SU-DHL-6 (cell line): ENCODE measurements at regions not wholly inside any gene's neighbourhood (a gene's known extent, or its start where the extent isn't known, plus 50 kb on each side); places are given as distances from the start of the nearest gene placed in this dataset.

ENCODE experiments used
- H2AFZ ChIP-seq: fragments of 200-600 bp; sonication (generic); 2 replicates; pipeline ENCODE4 v1.6.1; 2014; ENCODE audit warnings: low read depth, mild to moderate bottlenecking, moderate library complexity, mixed read lengths, antibody characterized with exemption, low read length; ENCODE audit not compliant: severe bottlenecking
- H3F3A ChIP-seq: fragments of 200-600 bp; shearing (Covaris generic); 2 replicates; pipeline ENCODE4 v1.6.0; 2016; ENCODE audit warnings: antibody characterized with exemption, mild to moderate bottlenecking; ENCODE audit not compliant: insufficient read depth
- H3K27ac ChIP-seq: fragments of 200-600 bp; sonication (generic); 2 replicates; pipeline ENCODE4 v1.5.1; 2016; ENCODE audit warnings: low read depth, mild to moderate bottlenecking, low read length, moderate library complexity, mixed read lengths
- H3K27me3 ChIP-seq: fragments of 200-600 bp; sonication (generic), shearing (Covaris generic); 2 replicates; pipeline ENCODE4 v1.6.0; 2014; ENCODE audit warnings: mild to moderate bottlenecking, low read length
- H3K36me3 ChIP-seq: fragments of 200-600 bp; sonication (generic); 2 replicates; pipeline ENCODE4 v1.6.1; 2014; ENCODE audit warnings: mild to moderate bottlenecking, low read length, mixed read lengths
- H3K4me2 ChIP-seq: fragments of 300-600, 200-600 bp; shearing (Covaris generic), sonication (generic); 2 replicates; pipeline ENCODE4 v1.6.0; 2014; ENCODE audit warnings: low read length, low read depth, mild to moderate bottlenecking; ENCODE audit not compliant: poor library complexity, severe bottlenecking
- H3K4me3 ChIP-seq: fragments of 200-600 bp; sonication (generic); 2 replicates; pipeline ENCODE4 v1.5.1; 2014; ENCODE audit warnings: antibody characterized with exemption, low read length, mild to moderate bottlenecking, mixed read lengths; ENCODE audit not compliant: insufficient read depth, poor library complexity, severe bottlenecking
- H3K79me2 ChIP-seq: fragments of 200-600 bp; sonication (generic); 2 replicates; pipeline ENCODE4 v1.6.1; 2014; ENCODE audit warnings: mild to moderate bottlenecking, low read length, moderate library complexity; ENCODE audit not compliant: insufficient read depth
- H3K9ac ChIP-seq: fragments of 200-600 bp; sonication (generic); 2 replicates; pipeline ENCODE4 v1.7.0; 2014; ENCODE audit warnings: mild to moderate bottlenecking, low read length
- H3K9me2 ChIP-seq: fragments of 200-600 bp; sonication (generic); replicated peaks from 2 replicates; pipeline ENCODE4 v1.6.1; 2014; ENCODE audit warnings: low read length; ENCODE audit not compliant: insufficient read depth
- H3K9me3 ChIP-seq: fragments of 200-600 bp; sonication (generic); 2 replicates; pipeline ENCODE4 v1.6.1; 2014; ENCODE audit warnings: low read length, mixed read lengths; ENCODE audit not compliant: insufficient read depth
- H4K20me1 ChIP-seq: fragments of 200-600 bp; sonication (generic); 2 replicates; pipeline ENCODE4 v1.6.1; 2014; ENCODE audit warnings: low read depth, mild to moderate bottlenecking, antibody characterized with exemption, low read length, moderate library complexity, mixed read lengths
- CTCF ChIP-seq: fragments of 200-600 bp; sonication (generic); IDR thresholded peaks from one replicate; pipeline ENCODE4 v1.5.1; 2017; ENCODE audit warnings: antibody characterized with exemption, mild to moderate bottlenecking, low read length, moderate library complexity; ENCODE audit not compliant: insufficient read depth, poor library complexity, severe bottlenecking
- EZH2phosphoT487 ChIP-seq: fragments of 200-600 bp; sonication (generic), shearing (Covaris generic); conservative IDR thresholded peaks from 2 replicates; pipeline ENCODE4 v1.6.1; 2018; ENCODE audit warnings: mild to moderate bottlenecking, antibody characterized with exemption, low read length, moderate library complexity, mixed read lengths

- TF ChIP-seq EZH2phosphoT487 = no peak
- TF ChIP-seq CTCF = no peak
Observed at GRCh38 chr2:236661762-236662110, 92.1 kb downstream of the ACKR3 start.

GRCh38 chr2:236662231-236663185, 92.9 kb downstream of the ACKR3 start:
- H3K36me3 ChIP-seq = no peaks in the 10 kb centered on the region
- TF ChIP-seq EZH2phosphoT487 (no peak), CTCF (no peak)
- no peak overlapping the region for H3K4me3 ChIP-seq
- H3K9me2 ChIP-seq = no peaks in the 10 kb centered on the region
- H3F3A ChIP-seq = no peaks in the 10 kb centered on the region
- no peak overlapping the region for H3K27ac ChIP-seq
- H3K9me3 ChIP-seq = no peaks in the 10 kb centered on the region
- no peaks in the 10 kb centered on the region for H3K27me3 ChIP-seq
- H4K20me1 ChIP-seq = no peaks in the 10 kb centered on the region
- no peak overlapping the region for H3K4me2 ChIP-seq
- H2AFZ ChIP-seq = no peak overlapping the region
- no peaks in the 10 kb centered on the region for H3K79me2 ChIP-seq
- H3K9ac ChIP-seq = no peak overlapping the region

More at GRCh38 chr2:236661762-236662110, 92.1 kb downstream of the ACKR3 start:
- Histone ChIP-seq H3K4me3 (no peak overlapping the region), H3K9me2 (no peaks in the 10 kb centered on the region), H3F3A (no peaks in the 10 kb centered on the region), H2AFZ (no peak overlapping the region), H3K79me2 (no peaks in the 10 kb centered on the region), H3K27ac (no peak overlapping the region), H3K4me2 (no peak overlapping the region), H3K36me3 (no peaks in the 10 kb centered on the region), H4K20me1 (no peaks in the 10 kb centered on the region), H3K9ac (no peak overlapping the region), H3K9me3 (no peaks in the 10 kb centered on the region), H3K27me3 (no peaks in the 10 kb centered on the region)

GRCh38 chr2:236663287-236664101, 93.9 kb downstream of the ACKR3 start:
- H3K36me3 ChIP-seq = no peaks in the 10 kb centered on the region
- TF ChIP-seq EZH2phosphoT487 (no peak), CTCF (no peak)
- no peak overlapping the region for H3K9ac ChIP-seq
- H3F3A ChIP-seq = no peaks in the 10 kb centered on the region
- H4K20me1 ChIP-seq = no peaks in the 10 kb centered on the region
- H3K4me2 ChIP-seq = no peak overlapping the region
- H3K4me3 ChIP-seq = no peak overlapping the region
- no peaks in the 10 kb centered on the region for H3K79me2 ChIP-seq
- no peak overlapping the region for H2AFZ ChIP-seq
- no peaks in the 10 kb centered on the region for H3K9me3 ChIP-seq
- H3K9me2 ChIP-seq = no peaks in the 10 kb centered on the region
- no peaks in the 10 kb centered on the region for H3K27me3 ChIP-seq
- H3K27ac ChIP-seq = no peak overlapping the region
